B cell (primary cell): ENCODE measurements at regions not wholly inside any gene's neighbourhood (a gene's known extent, or its start where the extent isn't known, plus 50 kb on each side); places are given as distances from the start of the nearest gene placed in this dataset.

Experiments
- ATAC-seq: fragments of 200-7000 bp; cut with Tn5 transposase; one replicate; pipeline ENCODE4 v1.10.0; 2021; ENCODE audit warnings: low read depth, mild to moderate bottlenecking, moderate number of reproducible peaks, moderate library complexity
- CTCF ChIA-PET: fragments of 350-600 bp; sonication (Branson Sonifier 250); formaldehyde crosslinking; loops from one replicate; lab custom pipeline; 2021; ENCODE audit warnings: antibody characterized with exemption, inconsistent platforms; lab: Charles Lee
- POLR2A ChIA-PET: fragments of 350-600 bp; sonication (Branson Sonifier 250); formaldehyde crosslinking; loops from one replicate; lab custom pipeline; 2021; ENCODE audit warnings: antibody characterized with exemption; lab: Charles Lee
- DNase-seq: peaks from one replicate; pipeline ENCODE4 v3.0.0; 2013
- H2AFZ ChIP-seq: 2 replicates; pipeline ENCODE4 v1.6.1; 2012; ENCODE audit warnings: mild to moderate bottlenecking, low read depth, low read length; ENCODE audit not compliant: insufficient read depth, poor library complexity, severe bottlenecking
- H3K27ac ChIP-seq, 2 donors: 1 replicate in 1 of 2; 2 replicates in 1 of 2; pipeline ENCODE4 v1.5.1; 2012 to 2013; ENCODE audit warnings: low read length in 2 of 2, mild to moderate bottlenecking in 2 of 2, moderate library complexity in 1 of 2
- H3K27me3 ChIP-seq, 4 experiments: fragments of 200-600 bp in 1 of 4; sonication (generic) in 1 of 4; replicated peaks in 1 of 4; 1 replicate in 2 of 4; 2 replicates in 2 of 4; pipeline versions ENCODE4 v1.6.1 to v1.7.0; 2013 to 2016; ENCODE audit warnings: low read length in 3 of 4, mild to moderate bottlenecking in 2 of 4, mixed read lengths in 1 of 4, moderate library complexity in 1 of 4; ENCODE audit not compliant: insufficient read depth in 4 of 4, control insufficient read depth in 3 of 4; ENCODE audit errors: control extremely low read depth in 1 of 4
- H3K36me3 ChIP-seq, 2 experiments: replicated peaks in 1 of 2; 1 replicate in 1 of 2; 2 replicates in 1 of 2; pipeline versions ENCODE4 v1.6.1 to v1.7.1; 2013; ENCODE audit warnings: low read length in 1 of 2; ENCODE audit not compliant: insufficient read depth in 2 of 2, control insufficient read depth in 1 of 2; ENCODE audit errors: control extremely low read depth in 1 of 2, extremely low read depth in 1 of 2
- H3K4me1 ChIP-seq, 2 donors: fragments of 200-600 bp in 1 of 2; sonication (generic) in 1 of 2; 1 replicate in 1 of 2; 2 replicates in 1 of 2; pipeline versions ENCODE4 v1.5.1 to v1.6.1; 2013 to 2017; ENCODE audit warnings: low read length in 2 of 2; ENCODE audit not compliant: control insufficient read depth in 2 of 2, insufficient read depth in 2 of 2
- H3K4me2 ChIP-seq: replicated peaks from 2 replicates; pipeline ENCODE3; 2012; ENCODE audit warnings: mild to moderate bottlenecking, low read depth, low read length; ENCODE audit not compliant: poor library complexity, severe bottlenecking
- H3K4me3 ChIP-seq, 5 experiments: fragments of 200-600 bp in 1 of 5; sonication (generic) in 1 of 5; 1 replicate in 3 of 5; 2 replicates in 2 of 5; pipeline versions ENCODE4 v1.5.1 to v1.7.0; 2011 to 2016; ENCODE audit warnings: low read length in 4 of 5, mild to moderate bottlenecking in 4 of 5, low read depth in 2 of 5, control low read depth in 1 of 5, moderate library complexity in 1 of 5; ENCODE audit not compliant: insufficient read depth in 1 of 5; ENCODE audit errors: control extremely low read depth in 1 of 5, extremely low read depth in 1 of 5
- H3K79me2 ChIP-seq: fragments of 200-600 bp; sonication (generic); one replicate; pipeline ENCODE4 v1.6.0; 2016; ENCODE audit warnings: low read length; ENCODE audit not compliant: control insufficient read depth, insufficient read depth
- H3K9ac ChIP-seq: fragments of 200-600 bp; sonication (generic); 2 replicates; pipeline ENCODE4 v1.6.1; 2017; ENCODE audit warnings: mild to moderate bottlenecking, low read length, moderate library complexity
- H3K9me3 ChIP-seq, 3 donors: one replicate each; pipeline versions ENCODE4 v1.6.1 to v1.7.1; 2013; ENCODE audit warnings: low read length in 2 of 3; ENCODE audit not compliant: control insufficient read depth in 2 of 3, insufficient read depth in 1 of 3; ENCODE audit errors: control extremely low read depth in 1 of 3
- H4K20me1 ChIP-seq: 2 replicates; pipeline ENCODE4 v1.6.0; 2012; ENCODE audit warnings: mild to moderate bottlenecking, low read length; ENCODE audit not compliant: insufficient read depth, control insufficient read depth, poor library complexity, severe bottlenecking
- H3K27ac Mint-ChIP-seq: one replicate; pipeline ENCODE4 v1.8.0; 2021; ENCODE audit warnings: mixed read lengths
- H3K27me3 Mint-ChIP-seq: one replicate; pipeline ENCODE4 v1.8.0; 2021; ENCODE audit warnings: mixed read lengths
- H3K4me1 Mint-ChIP-seq: one replicate; pipeline ENCODE4 v1.8.0; 2021; ENCODE audit warnings: mixed read lengths
- H3K4me3 Mint-ChIP-seq: one replicate; pipeline ENCODE4 v1.8.0; 2021; ENCODE audit warnings: mixed read lengths
- H3K9me3 Mint-ChIP-seq: one replicate; pipeline ENCODE4 v1.8.0; 2022; ENCODE audit warnings: mixed read lengths; ENCODE audit not compliant: insufficient read depth
- EZH2 ChIP-seq: IDR thresholded peaks from 2 replicates; pipeline ENCODE4 v1.6.1; 2012; ENCODE audit warnings: borderline replicate concordance, low read depth, mild to moderate bottlenecking, moderate library complexity, low read length; ENCODE audit not compliant: insufficient read depth, poor library complexity, severe bottlenecking
- WGBS: methylation state at CpG from one replicate; pipeline ENCODE4 v1.1.5; 2013; ENCODE audit warnings: missing lambda C conversion rate; ENCODE audit not compliant: insufficient coverage; 5-methylcytosine and 5-hydroxymethylcytosine counted together
- intact Hi-C: fragments of 100-400 bp; cut with micrococcal nuclease; formaldehyde crosslinking; loops from one replicate; pipeline ENCODE4 v1.10.0; 2022
- TF ChIP-seq, protein P1 (sequence below): fragments of 200-600 bp; IDR thresholded peaks from one replicate; pipeline ENCODE4 v1.8.0; 2022; ENCODE audit warnings: antibody characterized with exemption, mild to moderate bottlenecking

DNA sequence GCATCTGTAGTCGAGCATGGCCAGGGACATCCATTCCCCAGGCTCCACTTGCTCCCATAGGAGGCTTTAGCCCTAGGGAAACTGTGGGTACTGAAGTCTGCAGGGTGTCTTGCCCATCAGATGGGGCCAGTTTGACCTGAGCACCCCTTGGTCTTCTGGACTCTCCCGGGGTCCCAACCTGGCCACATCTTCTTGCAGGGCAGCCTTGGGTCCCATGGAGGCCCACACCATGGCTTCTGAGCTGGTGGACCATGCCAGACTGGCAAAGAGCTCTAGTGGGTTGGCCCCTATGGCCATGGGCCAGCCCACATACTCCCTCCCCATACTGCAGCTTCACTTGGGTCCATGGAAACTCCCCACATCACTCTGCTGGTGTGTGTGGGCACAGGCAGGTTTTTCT is 154.4 kb upstream of the PRLR start:
- CTCF ChIA-PET, result no interaction called here
- DNase-seq (no peak), ATAC-seq (no peak)
- POLR2A ChIA-PET, result no interaction called here
- no peak overlapping the region for H3K4me3 Mint-ChIP-seq
- Histone ChIP-seq H3K4me3 (no peak overlapping the region), H3K4me1 (no peaks in the 10 kb centered on the region), H3K9me3 (peaks cover 0 to 6% (median 0%) of the 10 kb centered on the region in 3 donors), H3K4me2 (no peak overlapping the region), H2AFZ (no peak overlapping the region), H3K36me3 (no peaks in the 10 kb centered on the region), H4K20me1 (no peaks in the 10 kb centered on the region), H3K9ac (no peak overlapping the region), H3K27me3 (no peaks in the 10 kb centered on the region), H3K79me2 (no peaks in the 10 kb centered on the region), H3K27ac (no peak overlapping the region)
- no peaks in the 10 kb centered on the region for H3K9me3 Mint-ChIP-seq
- H3K4me1 Mint-ChIP-seq, result no peaks in the 10 kb centered on the region
- no peak overlapping the region for H3K27ac Mint-ChIP-seq
- 86% methylated on average over 1 of the region's 2 CpGs for WGBS
- no peak for TF ChIP-seq EZH2
- TF ChIP-seq, protein P1, sequence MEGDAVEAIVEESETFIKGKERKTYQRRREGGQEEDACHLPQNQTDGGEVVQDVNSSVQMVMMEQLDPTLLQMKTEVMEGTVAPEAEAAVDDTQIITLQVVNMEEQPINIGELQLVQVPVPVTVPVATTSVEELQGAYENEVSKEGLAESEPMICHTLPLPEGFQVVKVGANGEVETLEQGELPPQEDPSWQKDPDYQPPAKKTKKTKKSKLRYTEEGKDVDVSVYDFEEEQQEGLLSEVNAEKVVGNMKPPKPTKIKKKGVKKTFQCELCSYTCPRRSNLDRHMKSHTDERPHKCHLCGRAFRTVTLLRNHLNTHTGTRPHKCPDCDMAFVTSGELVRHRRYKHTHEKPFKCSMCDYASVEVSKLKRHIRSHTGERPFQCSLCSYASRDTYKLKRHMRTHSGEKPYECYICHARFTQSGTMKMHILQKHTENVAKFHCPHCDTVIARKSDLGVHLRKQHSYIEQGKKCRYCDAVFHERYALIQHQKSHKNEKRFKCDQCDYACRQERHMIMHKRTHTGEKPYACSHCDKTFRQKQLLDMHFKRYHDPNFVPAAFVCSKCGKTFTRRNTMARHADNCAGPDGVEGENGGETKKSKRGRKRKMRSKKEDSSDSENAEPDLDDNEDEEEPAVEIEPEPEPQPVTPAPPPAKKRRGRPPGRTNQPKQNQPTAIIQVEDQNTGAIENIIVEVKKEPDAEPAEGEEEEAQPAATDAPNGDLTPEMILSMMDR, result no peak
- H3K27me3 Mint-ChIP-seq, result no peaks in the 10 kb centered on the region
- intact Hi-C loops, result no loop called here

DNA sequence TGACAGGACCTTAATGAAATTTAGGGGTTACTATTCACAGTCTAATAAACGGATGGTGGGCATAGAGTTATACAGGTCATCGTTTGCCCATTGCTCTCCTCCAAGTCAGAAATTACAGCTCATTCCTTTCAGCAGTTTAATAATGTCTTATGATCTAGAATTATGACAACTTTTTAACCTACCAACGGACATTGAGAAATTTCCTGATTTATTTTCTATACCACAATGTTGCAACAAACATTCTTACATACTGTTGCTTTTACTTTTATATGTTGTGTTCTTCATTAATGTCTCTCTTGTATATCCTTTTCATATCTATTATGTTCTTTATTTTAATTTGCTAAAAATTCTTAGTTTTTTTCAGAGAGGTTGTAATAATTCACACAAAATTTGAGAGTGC is 152.8 kb upstream of the PRLR start:
- ChIA-PET CTCF (no interaction called here), POLR2A (no interaction called here)
- Histone ChIP-seq H3K9ac (no peak overlapping the region), H3K79me2 (no peaks in the 10 kb centered on the region), H3K4me3 (no peak overlapping the region), H3K36me3 (no peaks in the 10 kb centered on the region), H3K9me3 (peaks cover 0 to 6% (median 0%) of the 10 kb centered on the region in 3 donors), H3K27ac (no peak overlapping the region), H3K4me2 (no peak overlapping the region), H4K20me1 (no peaks in the 10 kb centered on the region), H3K27me3 (no peaks in the 10 kb centered on the region), H2AFZ (no peak overlapping the region), H3K4me1 (no peaks in the 10 kb centered on the region)
- Mint-ChIP-seq H3K9me3 (no peaks in the 10 kb centered on the region), H3K4me3 (no peak overlapping the region), H3K4me1 (no peaks in the 10 kb centered on the region), H3K27me3 (no peaks in the 10 kb centered on the region), H3K27ac (no peak overlapping the region)
- no peak for ATAC-seq
- no peak for DNase-seq
- intact Hi-C loops, result no loop called here
- no peak for TF ChIP-seq EZH2
- TF ChIP-seq, protein P1, result no peak
- WGBS, result no CpG with 5 or more reads among the region's 3 CpGs
